K562 (cell line): ENCODE measurements at regions not wholly inside any gene's neighbourhood (a gene's known extent, or its start where the extent isn't known, plus 50 kb on each side); places are given as distances from the start of the nearest gene placed in this dataset.

Experiments
- ATAC-seq: fragments of 200-7000 bp; cut with Tn5 transposase; 3 replicates; pipeline ENCODE4 v1.9.1; 2020; ENCODE audit warnings: moderate library complexity
- BruUV-seq: library from RNA; stranded (reverse); fragments of 400-500 nt; replicated peaks from 2 replicates; lab custom pipeline; 2021; lab: Mats Ljungman, UMichigan
- CTCF ChIA-PET: fragments of 300-600 bp; formaldehyde crosslinking; extraction: SDS; loops from one replicate; lab custom pipeline; 2021; ENCODE audit warnings: low intra/inter-chr PET ratio; lab: Yijun Ruan, JAX
- POLR2A ChIA-PET: fragments of 300-600, 350-650 bp; sonication (Branson Sonifier 250); formaldehyde crosslinking; extraction: SDS; loops from one replicate; lab custom pipeline; 2021; ENCODE audit warnings: antibody characterized with exemption, inconsistent platforms; lab: Yijun Ruan, JAX
- DNase-seq, 4 experiments: peaks; one replicate each; pipeline versions ENCODE4 v3.0.0 to v3.0.0-alpha.2; 2011 to 2018; ENCODE audit warnings: low spot score in 3 of 4, mixed read lengths in 3 of 4; ENCODE audit errors: extremely low read depth in 1 of 4
- FAIRE-seq: peaks from 2 replicates; lab custom pipeline; 2011; peaks lifted over from hg19 to GRCh38; lab: Jason Lieb, UNC
- H2AFZ ChIP-seq: 2 replicates; pipeline ENCODE4 v1.6.0; 2011; ENCODE audit warnings: low read depth, low read length, control low read depth, inconsistent platforms
- H3K27ac ChIP-seq: fragments of 200-600 bp; 3 replicates; pipeline ENCODE4 v1.8.0; 2011; ENCODE audit warnings: low read depth, mild to moderate bottlenecking, control low read depth, inconsistent platforms, low read length, moderate library complexity, mixed read lengths; ENCODE audit errors: extremely low read depth
- H3K27me3 ChIP-seq, 2 experiments: fragments of 300-600 bp in 1 of 2; 2 replicates in 1 of 2; 3 replicates in 1 of 2; pipeline versions ENCODE4 v1.6.0 to v1.8.0; 2011; ENCODE audit warnings: inconsistent platforms in 2 of 2, low read length in 2 of 2, mild to moderate bottlenecking in 1 of 2, mixed read lengths in 1 of 2, moderate library complexity in 1 of 2; ENCODE audit not compliant: control insufficient read depth in 2 of 2, insufficient read depth in 2 of 2
- H3K36me3 ChIP-seq: fragments of 300-600 bp; 3 replicates; pipeline ENCODE4 v1.8.0; 2011; ENCODE audit warnings: mild to moderate bottlenecking, low read length, inconsistent platforms; ENCODE audit not compliant: control insufficient read depth, insufficient read depth
- H3K4me1 ChIP-seq, 2 experiments: fragments of 200-600 bp in 1 of 2; replicated peaks in 1 of 2; 2 replicates in 1 of 2; 3 replicates in 1 of 2; pipeline versions ENCODE4 v1.5.1 to v1.8.0; 2011; ENCODE audit warnings: inconsistent platforms in 2 of 2, low read length in 2 of 2, mild to moderate bottlenecking in 1 of 2, mixed read lengths in 1 of 2, moderate library complexity in 1 of 2; ENCODE audit not compliant: control insufficient read depth in 2 of 2, insufficient read depth in 2 of 2
- H3K4me2 ChIP-seq: 2 replicates; pipeline ENCODE4 v1.6.1; 2011; ENCODE audit warnings: low read length, control low read depth, inconsistent platforms, mixed read lengths; ENCODE audit not compliant: insufficient read depth
- H3K4me3 ChIP-seq: fragments of 200-600 bp; sonication (generic), shearing (Covaris generic); 2 replicates; pipeline ENCODE4 v1.5.1; 2016; ENCODE audit warnings: control low read depth, inconsistent platforms
- H3K79me2 ChIP-seq: fragments of 200-600 bp; 3 replicates; pipeline ENCODE4 v1.8.0; 2011; ENCODE audit warnings: low read length, inconsistent platforms; ENCODE audit not compliant: control insufficient read depth, insufficient read depth
- H3K9ac ChIP-seq, 2 experiments: 2 replicates each; pipeline versions ENCODE4 v1.6.0 to v1.6.1; 2011; ENCODE audit warnings: low read depth in 2 of 2, low read length in 2 of 2, control low read depth in 1 of 2, inconsistent platforms in 1 of 2, mild to moderate bottlenecking in 1 of 2, mixed read lengths in 1 of 2; ENCODE audit not compliant: insufficient read depth in 1 of 2
- H3K9me1 ChIP-seq: one replicate; pipeline ENCODE4 v1.6.0; 2011; ENCODE audit warnings: inconsistent platforms, mild to moderate bottlenecking, low read length, moderate library complexity; ENCODE audit not compliant: control insufficient read depth, insufficient read depth
- H3K9me3 ChIP-seq: replicated peaks from 2 replicates; pipeline ENCODE4 v1.5.1; 2011; ENCODE audit warnings: low read depth, low read length, inconsistent platforms; ENCODE audit not compliant: control insufficient read depth, insufficient read depth
- H4K20me1 ChIP-seq: replicated peaks from 2 replicates; pipeline ENCODE4 v1.6.1; 2011; ENCODE audit warnings: low read length, inconsistent platforms, mixed read lengths; ENCODE audit not compliant: control insufficient read depth, insufficient read depth
- DPF2 ChIP-seq: fragments of 450-650 bp; IDR thresholded peaks from 2 replicates; pipeline ENCODE4 v1.6.1; 2016
- ETV6 ChIP-seq, 3 experiments: fragments of 150-350 bp in 1 of 3; sonication (generic) in 1 of 3; formaldehyde crosslinking in 1 of 3; IDR thresholded peaks; 2 replicates each; pipeline versions ENCODE4 v1.6.1 to v1.8.0; 2014 to 2022; ENCODE audit warnings: borderline replicate concordance in 2 of 3, low read depth in 2 of 3, antibody characterized with exemption in 1 of 3, low read length in 1 of 3, mild to moderate bottlenecking in 1 of 3, missing genetic modification reagents in 1 of 3
- GTF2E2 ChIP-seq: fragments of 200-800 bp; sonication (Bioruptor generic); IDR thresholded peaks from 2 replicates; pipeline ENCODE4 v1.6.1; 2016; ENCODE audit warnings: missing genetic modification characterization, missing compliant biosample characterization
- IFI16 ChIP-seq: fragments of 250-450 bp; sonication (Bioruptor Pico); IDR thresholded peaks from 2 replicates; pipeline ENCODE4 v2.1.2; 2022; ENCODE audit warnings: mild to moderate bottlenecking, inconsistent platforms
- MCM5 ChIP-seq: fragments of 450-650 bp; IDR thresholded peaks from 2 replicates; pipeline ENCODE4 v1.6.1; 2016; ENCODE audit warnings: low read depth
- MYC ChIP-seq, 2 experiments: fragments of 250-450 bp in 1 of 2; sonication (Bioruptor Pico) in 1 of 2; IDR thresholded peaks; 2 replicates each; pipeline versions ENCODE4 v1.5.1 to v1.6.1; 2012 to 2021; ENCODE audit warnings: low read depth in 2 of 2, borderline replicate concordance in 1 of 2, improper control_type of control experiment in 1 of 2, low read length in 1 of 2, mild to moderate bottlenecking in 1 of 2, moderate library complexity in 1 of 2
- SNIP1 ChIP-seq: fragments of 450-650 bp; IDR thresholded peaks from 2 replicates; pipeline ENCODE4 v1.7.1; 2017; ENCODE audit warnings: low read depth, mild to moderate bottlenecking
- THAP7 ChIP-seq: fragments of 250-450 bp; sonication (Bioruptor Pico); IDR thresholded peaks from 2 replicates; pipeline ENCODE4 v1.5.0; 2021
- ZBTB34 ChIP-seq: fragments of 250-450 bp; sonication (Bioruptor Pico); IDR thresholded peaks from 2 replicates; pipeline ENCODE4 v1.8.0; 2021; ENCODE audit warnings: mild to moderate bottlenecking, moderate library complexity
- ZNF124 ChIP-seq: sonication (generic); formaldehyde crosslinking; IDR thresholded peaks from 2 replicates; pipeline ENCODE4 v1.8.1; 2022; ENCODE audit warnings: missing genetic modification reagents
- ZNF134 ChIP-seq: fragments of 250-450 bp; sonication (Bioruptor Pico); conservative IDR thresholded peaks from 2 replicates; pipeline ENCODE4 v1.4.0; 2020
- ZNF347 ChIP-seq: fragments of 450-650 bp; formaldehyde crosslinking; IDR thresholded peaks from 2 replicates; pipeline ENCODE4 v1.4.0; 2020; ENCODE audit warnings: low read depth, mild to moderate bottlenecking, moderate library complexity
- ZNF589 ChIP-seq: fragments of 200-800 bp; sonication (Bioruptor generic); IDR thresholded peaks from 2 replicates; pipeline ENCODE4 v1.6.1; 2016; ENCODE audit warnings: low read depth, missing genetic modification characterization, missing compliant biosample characterization
- ZNF740 ChIP-seq, 3 experiments: fragments of 200-800 bp in 1 of 3; sonication (Bioruptor generic) in 1 of 3; sonication (generic) in 1 of 3; formaldehyde crosslinking in 1 of 3; IDR thresholded peaks; 2 replicates each; pipeline versions ENCODE4 v1.6.1 to v1.8.0; 2016 to 2022; ENCODE audit warnings: mild to moderate bottlenecking in 2 of 3, missing compliant biosample characterization in 2 of 3, missing genetic modification characterization in 2 of 3, missing genetic modification reagents in 1 of 3
- in situ Hi-C: fragments of 300-500 bp; cut with MboI; formaldehyde crosslinking; loops from 4 replicates; pipeline ENCODE4 v1.15.0; 2018; ENCODE audit warnings: inconsistent platforms, mixed read lengths
- intact Hi-C: fragments of 100-400 bp; cut with micrococcal nuclease; formaldehyde crosslinking; loops from 2 replicates; pipeline ENCODE4 v1.14.2; 2022

- no peaks in the 10 kb centered on the region for H3K9me3 ChIP-seq
- in situ Hi-C loops: no loop called here
- intact Hi-C loops: no loop called here
- H3K4me3 ChIP-seq: no peak overlapping the region
- no peaks in the 10 kb centered on the region for H4K20me1 ChIP-seq
- CTCF ChIA-PET: no interaction called here
- FAIRE-seq: no peak
- no peak for DNase-seq
- H3K9ac ChIP-seq: no peak overlapping the region
- no peaks in the 10 kb centered on the region for H3K79me2 ChIP-seq
- no peak for ATAC-seq
- H3K4me1 ChIP-seq: no peaks in the 10 kb centered on the region
- no peaks in the 10 kb centered on the region for H3K27me3 ChIP-seq
- no peak overlapping the region for H3K4me2 ChIP-seq
- BruUV-seq: no TSS peak
- no peaks in the 10 kb centered on the region for H3K36me3 ChIP-seq
- TF ChIP-seq ZBTB34 (CRISPR knock-in tag) (no peak), DPF2 (no peak), ZNF589 (CRISPR knock-in tag) (no peak), MCM5 (no peak), IFI16 (CRISPR knock-in tag) (no peak), ZNF347 (CRISPR knock-in tag) (no peak), GTF2E2 (tag) (no peak), SNIP1 (no peak), THAP7 (CRISPR knock-in tag) (no peak), ZNF124 (CRISPR knock-in tag) (no peak), ZNF134 (CRISPR knock-in tag) (no peak), MYC (IDR thresholded peaks at IDR 0.05; ENCODE audit: low read depth, low read length) (no peak), MYC (CRISPR knock-in tag; IDR thresholded peaks at IDR 0.05; ENCODE audit: borderline replicate concordance, low read depth) (no peak), ZNF740 (CRISPR knock-in tag; IDR thresholded peaks at IDR 0.05) (no peak), ZNF740 (tag; IDR thresholded peaks at IDR 0.05) (no peak), ETV6 (IDR thresholded peaks at IDR 0.05; ENCODE audit: borderline replicate concordance in 1 of 2, low read depth in 2 of 2, low read length in 1 of 2) (no peak), ETV6 (CRISPR knock-in tag; IDR thresholded peaks at IDR 0.05; ENCODE audit: borderline replicate concordance) (no peak)
- H3K27ac ChIP-seq: no peak overlapping the region
- H2AFZ ChIP-seq: no peak overlapping the region
- POLR2A ChIA-PET: no interaction called here
- H3K9me1 ChIP-seq: no peaks in the 10 kb centered on the region
These were observed 1191.3 kb upstream of the TENM3 start for GRCh38 chr4:181051931-181052330.
